Fibroblast of skin of scalp (primary cell): ENCODE measurements at regions not wholly inside any gene's neighbourhood (a gene's known extent, or its start where the extent isn't known, plus 50 kb on each side); places are given as distances from the start of the nearest gene placed in this dataset.
A peak's percentile ranks its signal among the peaks of the same experiment; 100 is the strongest.

Source experiments
- DNase-seq: peaks from one replicate; pipeline ENCODE4 v3.0.0-alpha.2; 2013

GRCh38 chr3:73685061-73685460 is 60.3 kb upstream of the PDZRN3 start:
- DNase-seq: no peak

- no peak for DNase-seq
Measured at GRCh38 chr3:73683706-73684105, 59.0 kb upstream of the PDZRN3 start.

GRCh38 chr3:73681610-73682009 is 56.9 kb upstream of the PDZRN3 start:
- peak; percentile 70 for DNase-seq

- DNase-seq: no peak
Measured at GRCh38 chr3:73681198-73681597, 56.5 kb upstream of the PDZRN3 start.

GRCh38 chr3:73680391-73681095 is 55.8 kb upstream of the PDZRN3 start:
- DNase-seq: no peak

GRCh38 chr3:73677336-73678024 is 52.7 kb upstream of the PDZRN3 start:
- no peak for DNase-seq
